ENCODE measurements at regions not wholly inside any gene's neighbourhood (a gene's known extent, or its start where the extent isn't known, plus 50 kb on each side); places are given as distances from the start of the nearest gene placed in this dataset.
"Not testable (repeated sequence)": the region's sequence is repeated elsewhere in the genome, so short reads cannot be mapped to it uniquely, and the experiment has no call there.

DNA sequence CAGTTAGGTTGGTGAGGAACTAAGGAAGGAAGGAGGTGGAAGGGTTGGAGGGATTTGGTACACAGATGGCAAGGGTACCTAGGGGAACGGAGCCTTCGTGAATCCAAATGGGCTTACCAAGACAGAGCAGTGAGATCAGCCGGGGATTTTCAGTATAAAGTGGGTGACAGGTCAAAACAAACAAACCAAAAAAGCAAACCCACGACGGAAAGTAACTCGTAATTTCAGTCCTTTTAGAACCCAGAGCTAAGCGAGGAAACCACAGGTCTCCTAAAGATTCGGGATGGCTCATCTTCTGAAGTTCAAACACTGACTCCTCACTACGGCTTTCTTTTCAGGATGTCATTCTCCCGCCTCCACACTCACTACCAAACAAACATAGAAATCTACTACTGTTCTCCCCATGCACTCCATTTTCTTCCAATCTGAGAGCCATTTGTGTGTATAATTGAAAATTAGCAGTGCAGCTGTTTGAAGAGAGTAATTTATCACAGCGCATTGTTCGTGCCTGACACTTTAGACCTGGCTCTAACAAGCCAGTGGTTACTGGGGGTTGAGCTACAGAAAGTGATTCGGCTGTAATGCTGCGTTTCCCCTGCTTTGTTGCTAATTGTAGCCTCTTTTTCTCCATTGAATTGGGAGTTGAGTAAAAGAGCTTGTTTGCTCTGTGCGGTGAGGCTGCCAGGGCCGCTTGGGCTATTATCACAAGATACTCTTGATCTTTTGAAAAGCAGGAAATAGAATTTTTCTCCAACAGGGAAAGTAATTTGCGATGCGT lies 64.7 kb upstream of the CCDC39 start:
- DNase-seq (ENCODE audit: low read depth, low spot score): peak; percentile 26

DNA sequence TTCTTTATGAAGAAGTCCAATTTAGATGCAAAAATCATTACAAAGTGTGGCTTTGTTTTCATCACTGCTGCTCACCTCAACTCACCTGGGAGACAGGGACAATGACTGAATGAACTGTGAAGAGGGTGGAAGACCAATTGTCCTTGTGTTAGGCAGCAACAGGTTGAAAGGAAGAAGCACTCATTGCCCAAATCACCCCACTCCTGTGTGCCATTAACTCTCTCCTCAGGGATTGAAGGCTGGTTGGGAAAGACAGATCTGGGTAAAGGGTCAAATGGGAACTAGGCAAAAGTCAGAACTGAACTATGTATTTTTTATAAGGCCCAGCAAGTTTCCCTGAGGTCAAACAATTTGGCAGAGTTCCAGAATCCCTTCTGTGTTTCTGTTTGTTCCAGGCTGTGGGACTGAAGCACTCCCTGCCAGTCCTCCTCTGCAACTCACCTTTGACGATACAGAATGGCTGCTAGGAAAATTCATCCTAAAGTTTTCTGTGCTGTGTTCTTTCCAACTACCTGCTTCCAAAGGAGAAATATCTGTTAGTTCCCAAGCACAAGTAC lies 68.6 kb upstream of the CCDC39 start:
- DNase-seq (ENCODE audit: low read depth, low spot score): no peak

DNA sequence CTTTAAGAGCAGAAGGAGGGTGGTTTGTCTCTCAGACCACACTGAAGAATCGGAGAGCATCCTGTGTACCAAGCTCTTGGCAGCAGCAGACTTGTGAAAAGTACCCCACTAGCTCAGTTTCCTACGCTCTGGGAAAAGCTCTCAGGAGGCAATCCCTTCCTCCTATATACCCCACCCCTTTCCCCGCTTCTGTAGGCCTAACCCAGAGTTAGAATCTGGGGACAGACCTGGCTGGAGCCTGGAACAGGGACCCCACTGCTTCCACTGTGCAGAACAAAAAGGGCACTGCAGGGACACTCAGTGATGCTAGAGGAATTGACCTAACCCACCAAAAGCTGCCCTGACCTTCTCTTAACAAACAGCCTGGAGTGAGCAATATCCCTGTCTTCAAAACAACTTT lies 70.0 kb upstream of the CCDC39 start:
- no peak for DNase-seq (ENCODE audit: low read depth, low spot score)

DNA sequence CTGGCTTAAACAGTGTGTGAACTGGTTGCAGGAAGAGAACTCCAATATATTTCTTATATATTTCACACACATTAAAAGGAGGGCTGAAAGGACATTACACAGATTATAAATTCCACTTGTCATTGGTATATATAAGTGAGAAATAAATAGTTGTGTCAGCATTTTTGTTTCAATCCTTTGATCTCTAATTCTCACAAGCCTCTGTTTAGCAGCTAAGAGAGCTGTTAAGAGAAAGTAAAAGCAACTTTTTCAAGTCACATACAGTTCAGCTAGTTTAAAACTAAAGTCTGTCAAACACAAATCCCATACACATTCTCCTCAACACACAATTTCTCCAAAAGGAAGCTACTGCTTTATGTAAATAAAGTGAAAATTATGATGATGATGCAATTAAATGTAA lies 70.5 kb upstream of the CCDC39 start:
- no peak for DNase-seq (ENCODE audit: low read depth, low spot score)

DNA sequence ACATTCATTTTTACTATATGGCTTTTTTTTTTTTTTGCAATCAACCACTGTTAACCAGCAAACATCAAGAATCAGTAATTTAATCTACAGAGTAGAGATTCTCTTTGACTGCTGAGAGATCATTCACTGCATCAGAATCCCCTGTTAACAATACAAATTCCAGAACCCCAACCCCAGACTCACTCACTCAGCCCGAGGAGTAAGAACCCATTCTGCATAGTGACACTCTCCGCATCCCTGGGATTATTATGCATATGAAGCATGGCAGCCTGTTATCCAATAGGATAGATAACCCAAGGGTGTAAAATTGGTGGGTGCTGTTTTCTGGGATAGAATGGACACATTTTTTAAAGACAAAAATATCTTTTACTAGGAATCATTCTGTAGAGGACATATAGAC lies 76.3 kb upstream of the CCDC39 start:
- DNase-seq (ENCODE audit: low read depth, low spot score): no peak

DNA sequence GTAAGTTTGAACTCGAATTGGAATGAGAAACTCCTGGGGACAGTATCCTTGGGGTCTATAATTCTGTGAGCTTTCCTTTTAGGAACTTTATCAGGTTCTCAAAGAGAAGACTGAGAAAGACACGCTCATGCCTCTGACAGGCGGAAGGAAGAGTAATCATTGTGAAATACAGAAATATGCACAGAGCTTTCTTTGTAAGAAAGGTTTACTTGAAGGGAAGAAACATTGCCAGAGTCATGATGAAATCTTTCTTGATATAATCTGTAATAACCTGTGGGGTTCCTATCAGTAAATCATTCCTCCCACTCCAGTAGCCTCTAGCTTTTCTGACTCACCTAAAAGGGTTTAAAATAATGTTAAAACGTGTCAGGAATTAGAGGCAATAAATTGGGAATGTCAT lies 83.6 kb upstream of the CCDC39 start:
- DNase-seq (ENCODE audit: low read depth, low spot score): no peak

- no peak for DNase-seq (ENCODE audit: low read depth, low spot score)
These were observed 85.2 kb upstream of the CCDC39 start for GRCh38 chr3:180764481-180764880.

GRCh38 chr3:180770639-180771038 lies 91.3 kb upstream of the CCDC39 start:
- DNase-seq (ENCODE audit: low read depth, low spot score): no peak

DNA sequence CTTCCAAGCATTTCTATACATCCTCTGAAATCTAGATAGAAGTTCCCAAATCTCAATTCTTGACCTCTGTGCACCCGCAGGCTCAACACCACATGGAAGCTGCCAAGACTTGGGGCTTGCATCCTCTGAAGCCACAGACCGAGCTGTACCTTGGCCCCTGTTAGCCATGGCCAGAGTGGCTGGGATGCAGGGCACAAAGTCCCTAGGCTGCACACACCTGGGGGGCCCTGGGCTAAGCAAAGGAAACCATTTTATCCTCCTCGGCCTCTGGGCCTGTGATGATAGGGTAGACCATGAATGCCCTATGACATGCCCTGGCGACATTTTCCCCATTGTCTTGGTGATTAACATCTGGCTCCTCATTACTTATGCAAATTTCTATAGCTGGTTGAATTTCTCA lies 97.1 kb upstream of the CCDC39 start:
- no peak for DNase-seq (ENCODE audit: low read depth, low spot score)

- DNase-seq (ENCODE audit: low read depth, low spot score): no peak
These were observed 103.1 kb upstream of the CCDC39 start for GRCh38 chr3:180782195-180782984.

GRCh38 chr3:180786227-180786626 lies 106.9 kb upstream of the CCDC39 start:
- not testable (repeated sequence) for DNase-seq (ENCODE audit: low read depth, low spot score)

DNA sequence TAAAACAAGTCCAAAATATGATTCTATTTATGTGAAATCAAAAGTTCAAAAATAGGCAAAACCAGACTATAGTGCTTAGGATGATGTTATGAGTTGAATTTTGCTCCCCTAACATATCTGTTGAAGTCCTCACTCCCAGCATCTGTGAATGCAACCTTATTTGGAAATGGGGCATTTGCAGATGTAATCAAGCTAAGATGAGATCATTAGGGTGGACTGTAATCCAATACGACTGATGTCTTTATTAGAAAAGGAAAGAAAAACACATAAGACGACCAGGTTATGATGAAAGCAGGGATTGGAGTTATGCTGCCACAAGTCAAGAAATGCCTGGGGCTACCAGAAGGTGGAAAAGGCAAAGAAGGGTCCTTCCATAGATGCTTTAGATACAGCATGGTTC lies 110.5 kb upstream of the CCDC39 start:
- DNase-seq (ENCODE audit: low read depth, low spot score): no peak

- no peak for DNase-seq (ENCODE audit: low read depth, low spot score)
These were observed 114.3 kb upstream of the FXR1 start for GRCh38 chr3:180798197-180798596.

GRCh38 chr3:180802837-180803236 lies 109.6 kb upstream of the FXR1 start:
- DNase-seq (ENCODE audit: low read depth, low spot score): peak; percentile 46

- peak; percentile 80 for DNase-seq (ENCODE audit: low read depth, low spot score)
These were observed 107.6 kb upstream of the FXR1 start for GRCh38 chr3:180804916-180805315.

DNA sequence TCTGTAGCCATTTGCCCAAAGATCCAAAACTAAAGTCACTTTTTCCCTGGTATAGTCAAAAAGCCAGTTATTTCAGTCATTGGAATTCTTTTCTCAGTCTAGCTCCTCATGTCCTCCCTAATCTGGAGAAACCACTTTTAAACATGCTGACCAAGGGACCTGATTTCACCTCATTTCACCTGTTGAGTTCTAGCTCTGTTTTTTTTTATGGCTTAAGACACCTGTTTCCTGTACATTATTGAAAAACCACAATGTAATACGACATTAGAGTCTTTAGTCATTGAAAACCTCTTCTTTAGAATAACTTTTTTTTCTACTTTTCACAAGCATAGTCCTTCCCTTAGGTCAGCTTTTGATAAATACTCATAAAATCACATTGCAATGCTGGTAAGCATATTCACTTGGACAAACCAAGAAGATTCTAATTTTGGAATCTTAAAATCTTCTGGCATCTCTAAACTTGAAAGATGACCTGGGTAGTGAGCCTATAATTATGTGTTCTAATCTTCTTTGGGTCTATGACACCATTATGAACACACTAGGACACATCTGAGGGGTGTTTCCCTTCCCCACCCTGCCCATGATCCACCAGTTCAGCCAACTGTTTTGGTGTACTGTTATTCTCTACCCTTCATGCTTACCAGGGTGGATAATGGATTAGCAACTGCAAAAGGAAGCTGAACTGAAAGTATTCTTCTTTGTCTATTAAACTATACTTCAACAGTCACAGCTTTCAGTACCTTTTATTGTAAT lies 103.5 kb upstream of the FXR1 start:
- DNase-seq (ENCODE audit: low read depth, low spot score): no peak

- DNase-seq (ENCODE audit: low read depth, low spot score): no peak
These were observed 92.1 kb upstream of the FXR1 start for GRCh38 chr3:180820400-180820799.

DNA sequence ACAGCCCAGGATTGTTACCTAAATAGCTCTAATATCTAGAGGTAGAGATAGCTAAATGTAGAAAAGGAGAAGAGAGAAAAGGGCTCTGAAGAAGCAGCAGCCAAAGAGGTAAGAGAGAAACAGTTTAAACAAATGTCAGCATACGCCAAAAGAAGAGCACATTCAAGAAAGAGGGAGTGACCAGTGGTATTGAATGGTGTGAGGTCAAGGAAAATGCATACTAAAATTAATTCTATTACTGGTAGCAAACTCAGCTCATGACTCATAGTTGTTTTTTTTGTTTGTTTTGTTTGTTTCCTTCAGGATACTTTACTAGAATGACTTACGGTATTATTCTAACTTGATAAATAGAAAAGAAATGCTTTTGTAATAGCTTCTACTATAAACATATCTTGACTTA lies 86.5 kb upstream of the FXR1 start:
- no peak for DNase-seq (ENCODE audit: low read depth, low spot score)

- no peak for DNase-seq (ENCODE audit: low read depth, low spot score)
These were observed 85.3 kb upstream of the FXR1 start for GRCh38 chr3:180827171-180827570.

- DNase-seq (ENCODE audit: low read depth, low spot score): no peak
These were observed 84.3 kb upstream of the FXR1 start for GRCh38 chr3:180828001-180828720.

DNA sequence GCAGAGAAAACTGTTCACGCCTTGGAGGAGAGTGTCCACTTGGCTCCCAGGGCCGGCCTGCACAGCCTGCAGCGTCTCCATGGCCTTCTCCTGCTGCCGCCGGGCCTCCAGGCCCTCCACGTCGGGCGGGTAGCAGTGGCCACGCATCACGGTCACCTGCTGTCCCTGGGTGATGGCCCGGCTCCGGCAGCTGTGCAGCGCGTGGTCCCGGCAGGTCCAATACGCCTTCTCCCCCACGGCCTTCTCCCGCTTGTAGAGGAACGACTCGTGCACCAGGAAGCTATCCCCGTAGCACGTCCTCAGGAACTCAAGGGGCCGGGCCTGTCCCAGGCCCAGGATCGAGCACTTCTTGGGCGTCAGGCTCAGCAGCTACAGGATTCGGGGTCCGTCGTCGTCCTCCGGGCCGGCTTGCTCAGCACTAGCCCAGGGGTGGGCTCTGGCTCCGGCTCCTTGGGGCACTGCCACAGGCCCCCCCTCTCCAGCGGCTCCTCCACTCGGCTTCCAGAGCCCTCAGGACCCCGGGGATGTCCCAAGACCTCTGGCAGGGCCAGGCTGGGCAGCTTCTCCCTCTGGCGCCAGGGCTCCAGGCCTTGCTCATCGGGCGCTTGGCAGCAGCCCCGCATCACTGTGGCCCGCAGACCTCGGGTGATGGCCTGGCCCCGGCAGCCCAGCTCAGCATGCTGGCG lies 83.6 kb upstream of the FXR1 start:
- DNase-seq (ENCODE audit: low read depth, low spot score): no peak
